GM19463 (cell line): ENCODE measurements at regions not wholly inside any gene's neighbourhood (a gene's known extent, or its start where the extent isn't known, plus 50 kb on each side); places are given as distances from the start of the nearest gene placed in this dataset.

Experiments
- ATAC-seq: cut with Tn5 transposase; IDR thresholded peaks from one replicate; pipeline ENCODE4 v1.9.1; 2021; ENCODE audit warnings: mild to moderate bottlenecking, moderate library complexity; ENCODE audit not compliant: unreplicated experiment

DNA sequence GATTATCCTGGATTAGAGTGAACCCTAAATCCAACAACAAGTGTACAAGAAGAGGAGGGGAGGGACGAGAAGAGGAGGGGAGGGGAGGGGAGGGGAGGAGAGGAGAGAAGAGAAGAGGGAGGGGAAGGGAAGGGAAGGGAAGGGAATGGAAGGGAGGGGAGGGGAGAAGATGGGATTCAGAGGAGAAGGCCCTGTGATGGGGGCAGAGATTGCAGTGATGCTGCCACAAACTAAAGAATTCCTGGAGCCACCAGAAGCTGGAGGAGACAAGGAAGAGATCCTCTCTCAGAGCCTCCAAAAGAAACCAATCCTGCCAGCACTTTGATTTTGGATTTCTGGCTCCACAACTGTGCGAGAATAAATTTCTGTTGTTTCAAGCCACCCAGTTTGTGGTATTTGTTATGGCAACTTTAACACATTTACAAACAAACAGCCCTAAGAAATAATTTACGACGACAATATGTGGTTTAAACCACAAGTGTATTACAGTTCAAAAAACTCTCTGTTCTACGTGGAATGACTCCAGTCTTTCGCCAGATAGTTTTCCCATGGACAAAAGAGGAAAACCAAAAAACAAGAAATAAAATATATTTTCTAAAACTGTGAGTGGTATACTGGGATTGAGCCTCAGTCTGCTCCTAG lies 235.4 kb downstream of the HDGFL1 start:
- ATAC-seq: no peak

DNA sequence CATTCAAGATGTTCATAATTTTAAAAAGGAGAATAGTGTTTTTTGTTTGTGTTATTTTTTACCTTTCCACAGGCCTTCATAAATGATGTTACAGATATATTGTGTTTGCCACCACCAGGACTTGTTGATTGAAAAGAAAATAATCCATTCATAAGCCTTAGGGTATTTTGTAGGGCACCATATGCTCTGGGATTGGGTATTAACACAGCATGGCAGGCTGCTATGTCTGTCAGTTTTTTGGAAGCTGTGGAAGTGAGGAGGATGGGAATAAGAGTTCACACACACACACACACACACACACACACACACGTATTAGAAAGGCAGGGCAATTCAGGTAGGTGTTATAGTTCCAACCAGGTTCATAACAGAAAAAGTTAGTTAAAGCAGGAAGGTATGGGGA lies 237.9 kb downstream of the HDGFL1 start:
- ATAC-seq: no peak

DNA sequence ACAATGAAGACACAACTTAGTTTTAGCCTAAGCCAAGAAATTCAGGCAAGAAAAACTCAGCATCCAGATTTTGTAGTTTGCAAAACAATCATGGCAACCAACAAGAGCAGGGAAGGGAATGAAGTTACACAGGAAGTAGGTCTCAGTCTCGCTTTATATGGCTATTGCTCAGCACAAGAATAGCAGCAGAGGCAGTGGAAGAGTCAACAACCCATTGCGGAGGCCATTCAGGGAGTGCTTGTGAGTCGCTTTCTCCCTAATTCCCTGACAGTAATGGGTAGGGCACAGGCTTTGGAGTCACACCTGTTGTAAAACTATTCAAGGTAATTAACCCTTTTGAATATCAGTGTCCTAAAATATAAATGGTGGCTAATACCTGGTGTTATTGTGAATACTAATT lies 238.5 kb downstream of the HDGFL1 start:
- ATAC-seq: no peak

DNA sequence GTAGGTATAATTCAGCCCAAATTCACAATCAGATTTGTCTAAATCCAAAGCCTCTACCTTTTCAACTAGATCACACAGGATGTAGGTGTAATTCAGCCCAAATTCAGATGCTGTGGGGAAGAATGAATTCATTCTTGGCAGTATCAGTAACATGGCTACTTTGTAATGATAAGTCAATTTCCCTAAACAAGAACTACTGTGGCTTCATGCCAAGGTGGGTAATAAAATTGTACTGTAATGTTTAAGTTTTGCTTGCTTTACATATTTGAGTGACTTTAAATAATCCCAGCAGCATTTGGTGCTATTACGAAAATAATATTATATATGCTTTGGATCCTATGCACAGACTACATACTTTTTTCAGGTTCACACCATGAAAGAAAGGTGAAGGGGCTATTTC lies 239.1 kb downstream of the HDGFL1 start:
- ATAC-seq: no peak

DNA sequence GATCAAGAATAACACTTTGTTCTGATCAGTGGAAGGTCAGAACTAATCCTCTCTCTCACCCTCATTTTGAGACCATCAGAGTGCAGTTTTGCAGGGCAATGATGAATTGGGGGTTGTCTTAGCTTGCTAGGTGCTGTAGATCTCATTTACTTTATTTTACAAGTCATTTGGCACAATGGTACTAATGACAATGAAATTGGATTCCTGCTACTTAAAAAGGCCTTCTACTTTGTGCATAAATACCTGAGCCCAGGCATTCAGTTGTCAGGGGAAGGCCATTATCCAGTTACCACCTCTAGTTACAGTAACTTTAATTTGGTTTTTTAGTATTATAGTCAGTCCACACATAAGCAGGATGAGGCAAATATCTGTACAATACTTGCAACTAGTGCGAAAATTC lies 240.0 kb downstream of the HDGFL1 start:
- ATAC-seq: no peak

DNA sequence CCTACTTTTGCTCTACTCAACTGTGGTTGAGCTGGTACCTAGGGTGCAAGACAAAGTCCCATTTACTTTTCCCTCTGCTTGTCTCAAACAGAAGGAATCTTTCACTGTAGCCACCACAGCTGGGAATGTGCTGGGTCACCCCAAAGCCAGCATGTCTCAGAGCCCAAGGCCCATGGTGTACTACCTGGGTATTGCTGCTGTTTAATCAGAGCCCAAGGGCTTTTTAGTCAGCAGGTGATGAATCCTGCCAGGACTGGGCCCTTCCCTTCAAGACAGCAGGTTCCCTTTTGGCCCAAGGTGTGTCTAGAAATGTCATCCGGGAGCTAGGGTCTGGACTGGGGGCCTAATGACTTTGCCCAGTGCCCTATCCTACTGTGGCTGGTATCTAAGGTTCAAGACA lies 249.8 kb downstream of the HDGFL1 start:
- no peak for ATAC-seq

DNA sequence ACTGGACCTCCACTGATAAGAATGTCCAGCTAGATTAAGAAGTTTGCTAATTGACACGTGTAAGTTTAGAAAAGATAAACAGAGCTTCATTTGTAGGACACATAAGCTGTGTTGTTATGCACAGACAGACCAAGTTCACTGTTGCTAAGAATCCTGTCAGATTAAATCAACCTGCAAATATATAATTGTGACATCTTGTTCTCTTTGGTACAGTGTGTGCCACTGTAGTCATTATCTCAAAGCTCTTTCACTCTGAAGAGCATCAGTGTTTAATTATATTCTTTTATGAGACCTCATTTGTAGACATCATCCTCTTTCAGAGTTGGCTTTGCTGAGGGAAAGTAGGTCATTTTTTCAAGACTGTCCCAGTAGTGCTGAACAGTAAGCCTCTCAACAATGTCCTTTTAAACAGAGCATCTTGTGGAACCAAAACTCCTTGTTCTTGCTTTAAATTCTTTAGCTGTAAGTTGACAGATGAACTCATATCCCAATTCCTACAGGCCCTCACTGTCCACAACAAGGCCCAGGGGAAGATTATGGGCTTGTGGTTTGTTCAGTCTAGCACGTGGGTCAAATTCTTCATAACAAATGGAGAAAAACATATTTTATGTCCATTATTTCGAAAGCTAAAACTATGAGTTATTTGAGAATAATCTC lies 252.4 kb downstream of the HDGFL1 start:
- ATAC-seq: no peak

DNA sequence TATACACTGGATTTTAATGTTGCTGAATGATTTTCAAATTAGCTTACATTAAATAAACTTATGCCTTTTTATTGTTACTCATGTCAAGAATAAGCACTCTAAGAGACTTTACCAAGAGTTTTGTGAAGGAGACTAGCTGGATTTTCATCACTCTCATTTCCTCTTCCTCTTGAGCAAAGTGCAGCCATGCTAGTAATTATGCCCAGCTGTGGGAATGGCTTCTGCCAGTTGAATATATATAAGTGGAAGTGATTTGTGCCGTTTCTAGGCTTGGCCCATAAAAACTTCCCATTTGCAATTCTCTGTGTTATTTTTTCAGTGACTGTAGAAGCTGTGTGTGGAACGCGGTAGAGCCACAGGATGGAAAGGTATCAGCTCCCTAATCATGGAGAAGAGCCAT lies 255.8 kb downstream of the HDGFL1 start:
- ATAC-seq: no peak

DNA sequence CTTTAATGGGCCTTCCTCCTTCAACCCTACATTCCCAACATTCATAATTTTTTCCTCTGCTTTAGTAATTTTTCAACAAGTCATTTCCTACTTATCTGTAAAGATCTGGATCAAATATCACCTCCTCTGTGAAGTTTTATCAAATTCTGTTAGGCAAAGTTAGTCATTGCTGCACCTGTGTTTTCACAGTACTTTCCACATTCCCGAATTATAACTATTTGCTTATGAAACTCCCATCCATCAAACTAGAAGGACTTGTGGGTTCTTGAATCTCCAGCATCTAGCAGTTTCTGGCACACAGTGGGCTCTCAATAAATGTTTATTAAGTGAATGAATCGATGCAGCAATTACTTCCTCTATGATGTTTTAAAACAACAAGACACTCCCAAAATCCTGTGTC lies 257.6 kb downstream of the HDGFL1 start:
- no peak for ATAC-seq

DNA sequence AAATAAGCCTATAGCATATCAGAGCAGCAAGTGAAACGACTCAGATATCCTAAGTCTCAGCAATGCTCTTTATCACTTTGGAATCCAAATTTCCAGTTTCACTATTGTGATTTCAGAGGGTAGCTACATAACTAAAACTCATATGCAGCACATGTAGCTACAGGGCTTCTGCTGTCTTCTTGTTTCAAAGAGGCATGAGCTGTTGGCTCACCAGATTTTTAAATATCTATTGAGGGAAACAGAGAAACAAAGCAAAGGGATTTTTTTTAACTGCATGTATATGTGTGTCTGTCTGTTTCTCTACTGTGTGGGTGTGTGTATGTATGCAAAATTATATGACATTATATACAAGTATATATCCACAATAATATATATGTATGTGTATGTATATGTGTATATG lies 258.4 kb downstream of the HDGFL1 start:
- ATAC-seq: no peak

DNA sequence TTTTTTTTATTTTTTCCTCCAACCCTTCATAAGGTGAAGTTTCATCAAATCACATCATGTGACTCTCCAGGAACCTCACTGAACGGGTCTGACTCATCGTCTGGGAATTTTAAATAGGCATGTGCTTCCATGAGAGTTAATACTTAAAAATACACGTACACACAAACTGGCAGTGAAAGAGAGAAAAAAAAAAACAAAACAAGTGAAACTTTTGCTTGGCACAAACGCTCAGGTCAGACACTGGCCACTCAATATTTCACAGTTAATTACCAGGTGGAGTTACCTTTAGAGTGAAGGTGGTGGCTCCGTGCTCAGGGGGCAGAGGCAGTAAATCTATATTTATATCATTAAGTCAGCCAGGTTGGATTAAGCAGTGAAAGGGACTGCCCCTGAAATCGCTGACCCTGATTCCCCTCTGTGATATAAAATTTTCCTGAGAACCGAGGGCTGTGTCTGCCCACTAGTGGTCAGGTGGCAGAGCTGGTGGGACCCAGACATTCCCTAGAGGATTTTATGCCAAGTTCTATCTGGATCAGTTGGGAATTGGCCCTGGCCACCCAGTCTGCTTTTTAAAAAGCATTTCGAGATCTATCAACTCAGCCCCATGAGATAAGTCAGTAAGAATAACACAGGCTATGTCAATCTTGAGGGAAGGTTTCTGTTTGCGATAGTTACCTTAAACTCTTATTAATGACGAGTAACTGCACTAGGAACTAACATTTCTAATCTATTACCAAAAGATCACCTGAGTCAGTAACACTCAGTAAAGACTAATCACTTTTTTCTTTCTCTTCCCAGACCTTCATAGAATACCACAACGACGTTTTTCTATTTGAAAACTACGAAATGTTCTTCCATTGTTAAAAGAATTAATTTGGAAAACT lies 259.1 kb downstream of the HDGFL1 start:
- ATAC-seq: no peak

DNA sequence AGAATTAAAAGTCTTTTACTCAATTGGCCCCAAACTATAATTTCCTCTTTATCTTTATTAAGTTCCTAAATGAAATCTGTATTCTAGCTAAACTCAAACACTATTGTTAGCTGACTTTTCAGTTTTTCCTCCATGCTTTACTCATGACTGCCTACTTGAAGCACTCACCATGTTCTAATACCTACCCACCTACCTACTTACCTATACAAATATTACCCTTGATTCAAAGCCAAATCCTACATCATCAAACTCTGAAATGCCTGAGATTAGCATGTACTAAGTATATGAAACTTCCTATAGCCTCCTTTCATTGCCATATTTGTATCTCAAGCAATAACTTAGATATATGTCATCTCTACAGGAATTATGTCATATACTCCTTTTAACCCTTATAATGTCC lies 259.7 kb downstream of the HDGFL1 start:
- no peak for ATAC-seq

DNA sequence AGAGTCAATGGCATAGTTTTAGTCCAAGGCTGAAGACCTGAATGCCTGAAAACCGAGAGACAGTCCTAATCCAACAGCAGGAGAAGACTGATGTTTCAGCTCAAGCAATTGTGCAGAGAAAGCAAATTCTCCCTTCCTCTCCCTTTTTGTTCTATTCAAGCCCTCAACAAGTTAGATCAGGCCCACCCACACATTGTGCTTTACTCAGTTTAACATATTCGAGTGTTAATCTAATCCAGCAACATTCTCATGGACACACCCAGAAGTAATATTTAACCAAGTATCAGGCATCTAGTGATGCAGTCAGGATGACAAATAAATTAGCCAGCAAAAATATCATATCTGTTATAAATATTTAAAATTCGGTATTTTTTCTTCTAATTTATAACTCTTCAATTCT lies 261.1 kb downstream of the HDGFL1 start:
- no peak for ATAC-seq

DNA sequence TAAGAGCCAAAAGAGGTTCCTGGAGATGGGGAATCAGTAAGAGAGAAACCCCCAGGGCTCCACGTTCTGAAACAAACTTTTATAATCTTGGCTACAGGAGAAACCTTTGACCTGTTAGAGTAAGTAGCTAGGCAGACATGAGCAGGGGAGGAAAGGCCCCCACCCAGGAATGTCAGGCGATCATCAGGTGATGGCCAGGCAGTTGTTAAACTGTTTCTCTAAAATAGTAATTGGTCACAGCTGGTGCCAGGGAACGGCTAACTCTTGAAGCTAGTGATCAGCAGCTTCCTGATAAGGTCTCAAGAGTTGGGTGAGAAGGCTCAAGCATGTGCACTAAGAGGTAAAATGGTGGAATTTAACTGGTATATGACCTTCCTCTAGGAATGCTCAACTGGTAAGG lies 263.8 kb downstream of the HDGFL1 start:
- ATAC-seq: no peak

DNA sequence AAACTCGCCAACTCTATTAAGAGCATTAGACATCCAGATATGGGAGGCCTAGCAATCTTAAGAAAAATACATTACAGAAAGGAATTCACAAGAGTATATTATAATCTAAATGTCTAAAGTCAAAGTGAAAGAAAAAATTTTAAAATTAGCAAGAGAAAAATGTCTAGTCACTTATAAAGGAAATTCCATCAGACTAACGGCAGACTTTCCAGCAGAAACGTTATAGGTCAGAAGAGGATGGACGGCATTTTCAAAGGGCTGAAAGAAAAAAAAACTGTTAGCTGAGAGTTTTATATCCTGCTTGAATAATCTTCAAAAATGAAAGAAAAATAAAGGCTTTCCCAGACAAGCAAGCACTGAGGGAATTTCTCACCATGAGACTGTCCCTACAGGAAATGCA lies 269.0 kb downstream of the HDGFL1 start:
- no peak for ATAC-seq

DNA sequence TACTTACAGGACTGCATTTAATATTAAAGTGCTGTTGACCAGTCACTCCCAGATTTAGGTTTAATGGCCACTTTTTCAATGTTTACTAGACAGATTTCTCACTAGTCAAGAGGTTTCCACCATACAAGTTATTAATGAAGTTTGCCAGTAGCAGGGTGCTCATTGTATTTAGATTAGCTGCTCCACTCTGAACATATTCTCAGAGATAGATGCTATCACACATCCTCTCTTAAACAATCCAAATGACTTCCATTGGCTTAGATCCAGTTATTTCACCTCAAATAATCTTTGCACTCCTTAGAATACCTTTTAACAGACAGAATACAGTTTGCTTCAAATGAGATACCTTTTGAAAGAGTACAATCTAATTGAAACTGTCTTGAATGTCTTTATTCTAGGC lies 276.1 kb downstream of the HDGFL1 start:
- no peak for ATAC-seq

DNA sequence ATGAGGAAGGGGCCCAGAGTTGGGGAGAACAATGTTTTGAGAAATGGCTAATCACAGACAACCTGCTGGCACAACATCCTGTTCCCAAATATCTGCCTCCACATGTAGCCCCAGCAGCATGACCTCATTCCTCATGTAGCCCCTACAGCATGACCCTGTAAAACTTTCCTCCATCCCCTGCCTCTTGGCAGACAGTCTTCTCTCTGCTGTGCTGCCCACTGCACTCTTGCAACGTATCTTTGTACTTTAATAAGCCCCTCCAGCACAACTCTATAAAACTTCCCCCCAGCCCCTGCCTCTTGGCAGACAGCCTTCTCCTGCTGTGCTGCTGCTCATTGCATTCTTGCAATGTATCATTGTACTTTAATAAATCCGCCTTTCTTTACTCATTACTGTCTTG lies 278.8 kb downstream of the HDGFL1 start:
- ATAC-seq: no peak

DNA sequence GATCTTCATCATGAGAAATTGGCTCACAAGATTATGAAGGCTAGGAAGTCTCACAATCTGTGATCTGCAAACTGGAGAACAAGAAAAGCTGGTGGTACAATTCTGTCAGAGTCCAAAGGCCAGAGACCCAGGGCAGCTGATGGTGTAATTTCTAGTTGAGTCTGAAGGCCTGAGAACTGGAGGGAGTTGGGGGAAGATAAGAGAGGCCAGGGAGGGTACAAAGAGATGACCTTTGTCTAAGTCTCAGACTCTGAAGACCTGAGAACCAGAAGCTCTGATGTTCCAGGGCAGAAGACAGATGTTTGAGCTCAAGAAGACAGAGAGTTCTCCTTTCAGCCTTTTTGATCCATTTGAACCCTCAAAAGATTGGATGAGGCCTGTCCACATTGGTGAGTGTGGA lies 280.6 kb downstream of the HDGFL1 start:
- ATAC-seq: no peak

DNA sequence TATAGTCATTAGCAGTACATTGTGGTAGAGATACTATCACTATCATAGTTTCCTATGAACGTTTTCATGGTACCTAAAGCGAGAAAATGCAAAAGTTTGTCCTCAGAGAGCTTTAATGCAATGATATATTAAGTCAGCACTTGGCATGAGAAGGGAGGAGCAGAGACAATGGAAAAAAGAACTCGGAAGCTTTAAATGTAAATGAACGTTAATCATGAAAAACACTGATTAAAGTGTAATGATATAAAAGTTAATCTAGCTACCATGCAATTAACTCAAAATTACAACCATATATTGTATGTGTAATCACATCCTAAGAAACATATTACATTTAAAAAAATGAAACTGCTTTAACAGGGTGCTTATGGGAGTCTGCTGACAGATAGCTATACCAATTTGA lies 282.7 kb downstream of the HDGFL1 start:
- ATAC-seq: no peak

DNA sequence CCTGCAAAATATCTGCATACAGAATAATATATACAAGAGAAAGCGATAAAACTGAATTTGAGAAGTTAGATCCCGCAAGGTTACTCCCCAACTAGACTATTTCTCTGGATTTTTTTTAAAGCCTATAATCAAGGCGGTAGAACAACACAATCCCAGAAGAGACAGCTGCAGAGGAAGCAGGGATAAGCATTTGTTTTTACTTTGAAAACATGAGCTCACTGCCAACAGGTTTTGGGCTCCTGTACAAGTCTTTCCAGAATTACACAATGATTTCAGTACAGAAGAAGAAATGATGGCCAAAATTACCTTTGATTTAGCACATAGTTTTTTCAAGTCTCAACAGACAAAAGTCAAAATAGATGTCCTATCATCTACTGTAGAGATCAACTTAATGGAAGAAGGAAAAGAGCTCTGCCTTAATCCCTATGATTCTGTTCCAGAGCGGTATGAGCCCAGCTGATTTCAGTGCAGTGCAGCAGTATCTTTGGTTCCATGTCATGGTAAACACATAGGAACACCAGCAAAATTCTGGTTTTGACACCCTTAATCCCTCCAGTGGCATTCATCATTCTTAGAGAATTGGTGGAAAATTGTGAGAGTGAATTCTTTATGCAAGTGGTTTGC lies 304.3 kb downstream of the HDGFL1 start:
- ATAC-seq: no peak

DNA sequence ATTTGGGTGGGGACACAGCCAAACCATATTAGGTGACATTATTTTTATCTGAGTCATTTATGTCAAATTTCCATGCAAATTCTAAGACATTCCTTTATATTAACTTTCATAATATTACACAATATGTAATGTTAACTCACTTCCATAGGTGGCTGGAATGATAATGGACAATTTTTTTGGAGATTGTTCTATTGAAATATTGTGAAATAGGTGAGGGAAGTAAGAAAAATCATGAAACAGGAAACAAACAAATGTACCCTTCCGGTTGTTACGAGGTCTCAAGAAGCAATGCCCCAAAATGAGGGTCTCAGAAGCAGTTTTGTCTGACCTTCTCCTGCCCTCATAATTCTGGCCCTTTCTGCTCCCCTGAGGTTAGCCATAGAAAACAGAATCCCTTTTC lies 306.5 kb downstream of the HDGFL1 start:
- ATAC-seq: no peak

DNA sequence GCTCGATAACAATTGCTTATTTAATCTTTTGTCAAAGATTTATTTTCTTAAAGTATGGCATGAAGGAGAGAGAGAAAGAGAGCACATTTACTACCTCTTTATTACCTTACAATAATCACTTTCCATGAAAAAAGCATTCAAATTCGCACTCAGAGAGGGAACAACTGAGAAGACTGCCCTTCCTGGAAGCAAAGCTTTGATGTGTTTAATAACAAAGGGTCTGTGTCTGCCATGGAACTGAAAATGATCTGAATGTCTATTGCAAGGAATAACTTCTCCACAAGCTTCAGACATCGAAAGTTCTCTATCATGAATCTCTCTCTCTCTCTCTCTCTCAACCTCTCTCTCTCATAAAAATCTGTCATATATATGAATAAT lies 308.9 kb downstream of the HDGFL1 start:
- no peak for ATAC-seq
